Stimulated activated CD4-positive, alpha-beta T cell treated with anti-CD3 and anti-CD28 coated beads, Interleukin-2, amount 100 ng/mL, for 48 hours (primary cell): ENCODE measurements at regions not wholly inside any gene's neighbourhood (a gene's known extent, or its start where the extent isn't known, plus 50 kb on each side); places are given as distances from the start of the nearest gene placed in this dataset.
"Not testable (repeated sequence)": the region's sequence is repeated elsewhere in the genome, so short reads cannot be mapped to it uniquely, and the experiment has no call there.

Experiments
- DNase-seq, 2 donors: peaks; one replicate each; pipeline ENCODE4 v3.0.0-alpha.2; 2020

DNA sequence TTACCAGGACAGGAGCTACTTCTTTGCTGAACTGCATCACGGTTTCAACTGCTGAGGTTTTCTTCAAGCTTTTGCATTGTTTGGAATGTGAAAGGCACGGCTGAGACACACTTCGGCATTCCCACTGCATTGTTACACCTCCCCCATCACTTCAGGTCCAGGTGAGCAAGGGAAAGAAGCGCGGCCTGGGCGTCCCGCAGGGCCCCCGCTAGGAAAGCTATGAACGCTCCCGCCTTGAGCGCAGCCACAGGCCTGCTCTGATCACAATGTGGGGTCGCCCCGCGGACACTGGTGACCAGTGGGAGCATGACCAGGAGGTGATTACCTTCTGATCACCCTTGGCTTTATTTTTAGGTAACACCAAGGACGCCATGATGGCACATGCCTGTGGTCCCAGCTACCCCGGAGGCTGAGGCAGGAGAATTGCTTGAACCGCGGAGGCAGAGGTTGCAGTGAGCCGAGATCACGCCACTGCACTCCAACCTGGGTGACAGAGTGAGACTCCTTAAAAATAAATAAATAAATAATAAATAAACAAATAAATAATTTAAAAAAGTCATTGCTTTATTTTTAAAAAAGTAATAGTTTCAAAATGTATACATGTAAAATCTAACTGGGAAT is 82.2 kb upstream of the ANTXRL start:
- DNase-seq = not testable (repeated sequence)

GRCh38 chr10:46210427-46210826 is 76.4 kb upstream of the ANTXRL start:
- DNase-seq = not testable (repeated sequence)

DNA sequence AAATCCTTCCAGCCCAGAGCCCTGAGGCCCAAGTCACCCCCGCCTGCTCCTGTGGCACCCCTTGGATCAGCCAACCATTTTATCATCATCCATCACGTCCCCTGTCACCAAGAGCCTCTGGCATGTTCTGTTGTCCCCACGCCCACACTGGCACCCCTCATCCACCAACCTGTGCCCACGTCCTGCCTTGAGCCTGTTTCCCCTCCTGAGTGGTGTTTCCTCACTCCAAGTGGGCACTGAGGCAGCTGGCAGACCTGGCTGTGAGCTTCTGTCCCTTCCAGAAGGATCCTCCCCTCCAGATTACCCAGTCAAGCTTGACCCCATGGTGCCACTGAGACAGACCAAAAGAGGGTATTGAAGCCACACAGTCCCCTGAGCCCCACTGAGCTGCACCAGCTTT is 71.4 kb upstream of the ANTXRL start:
- DNase-seq = no peak

DNA sequence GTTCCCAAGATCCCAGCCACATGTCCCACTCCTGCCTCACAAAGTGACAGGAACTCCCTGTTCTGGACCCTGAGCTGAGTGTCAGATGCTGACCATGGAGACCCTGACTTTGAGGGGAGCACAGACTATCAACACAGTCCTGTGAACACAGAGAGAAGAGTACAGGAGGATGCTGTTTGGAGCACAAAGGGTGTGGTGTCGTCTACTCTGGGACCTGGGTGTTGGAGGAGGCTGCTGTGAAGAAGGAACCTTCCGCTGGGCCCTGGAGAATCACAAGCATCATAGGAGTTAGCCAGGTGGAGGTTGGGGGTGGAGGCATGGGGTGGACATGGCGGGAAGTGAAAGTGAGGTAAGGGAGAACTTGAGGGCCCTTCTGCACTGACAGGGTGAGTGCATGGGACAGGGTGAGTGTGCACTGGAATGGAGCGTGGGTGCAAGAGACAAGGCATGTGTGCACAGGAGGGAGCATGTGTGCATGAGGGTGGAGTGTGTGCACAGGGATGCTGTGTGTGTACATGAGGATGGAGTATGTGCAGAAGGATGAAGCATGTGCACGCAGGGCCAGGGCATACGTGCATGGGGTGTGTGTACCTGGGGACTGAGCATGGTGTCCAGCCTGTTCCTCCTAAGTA is 70.7 kb upstream of the ANTXRL start:
- DNase-seq = no peak

DNA sequence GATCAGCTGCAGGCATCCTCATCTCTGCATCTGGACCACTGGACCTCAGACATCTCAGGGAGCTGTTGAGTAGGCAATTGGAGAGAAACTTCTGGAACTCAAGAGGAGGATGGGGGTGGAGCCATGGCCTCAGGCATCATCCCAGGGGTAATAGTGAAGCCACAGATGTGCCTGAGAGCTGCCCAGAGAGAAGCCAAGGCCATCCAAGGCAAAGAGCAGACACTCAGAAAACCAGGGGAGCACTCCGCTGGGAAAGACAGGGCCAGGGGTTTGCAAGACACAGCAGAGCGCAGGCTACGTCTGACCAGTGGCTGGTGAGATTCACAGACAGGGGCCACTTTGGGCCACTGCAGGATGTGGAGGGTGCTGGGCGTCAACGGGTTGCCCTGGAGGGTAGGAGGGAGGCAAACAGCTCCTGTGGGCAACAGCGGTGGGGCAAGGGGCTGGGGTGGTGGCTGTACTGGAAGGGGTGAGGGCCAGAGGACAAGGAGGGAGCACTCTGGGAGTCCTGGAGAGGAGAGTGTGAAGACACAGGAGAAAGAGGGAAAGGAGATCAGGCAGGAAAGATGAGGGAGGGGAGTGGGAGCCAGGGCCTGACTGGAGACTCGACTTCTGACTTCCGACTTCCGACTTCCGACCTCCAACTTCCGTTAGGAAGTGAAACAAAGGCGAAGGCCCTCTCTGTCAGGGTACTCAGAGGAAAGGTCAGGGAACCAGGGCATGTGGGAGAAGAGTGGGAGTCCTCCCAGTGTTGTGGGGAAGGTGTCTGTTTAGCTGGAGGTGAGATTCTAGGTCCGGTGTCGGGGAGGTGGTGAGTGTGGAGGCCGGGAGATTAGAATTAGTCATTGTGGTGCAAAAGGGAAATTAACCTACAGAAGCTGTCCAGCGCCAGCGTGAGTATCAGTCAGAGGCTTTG is 69.7 kb upstream of the ANTXRL start:
- no peak for DNase-seq

DNA sequence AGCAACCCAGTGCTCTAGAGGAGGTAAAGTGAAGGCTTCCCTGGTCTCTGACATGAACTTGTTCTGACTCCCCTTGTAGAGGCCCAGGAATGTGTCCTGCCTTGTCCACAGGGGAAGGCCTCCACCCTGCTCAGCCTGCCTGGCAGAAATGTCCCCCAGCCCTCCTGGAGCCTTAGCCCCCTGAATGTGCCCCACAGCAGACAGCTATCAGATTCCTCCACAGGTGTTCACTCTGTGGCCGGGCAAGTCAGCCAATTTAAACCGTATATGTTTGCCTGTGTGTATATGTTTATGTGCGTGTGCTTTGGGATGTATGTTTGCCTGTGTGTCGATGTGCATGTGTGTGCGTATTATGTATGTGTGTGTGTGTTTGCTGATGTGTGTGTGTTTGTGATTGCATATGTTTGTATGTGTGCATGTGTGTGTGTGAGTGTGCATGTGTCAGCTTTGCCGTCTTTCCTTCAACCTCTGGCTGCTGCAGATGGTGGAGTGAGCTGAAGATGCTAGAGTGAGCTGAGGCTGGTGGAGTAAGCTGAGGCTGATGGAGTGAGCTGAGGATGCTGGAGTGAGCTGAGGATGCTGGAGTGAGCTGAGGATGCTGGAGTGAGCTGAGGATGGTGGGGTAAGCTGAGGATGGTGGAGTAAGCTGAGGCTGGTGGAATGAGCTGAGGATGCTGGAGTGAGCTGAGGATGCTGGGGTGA is 68.9 kb upstream of the ANTXRL start:
- no peak for DNase-seq

- DNase-seq = no peak
Observed at GRCh38 chr10:46218921-46219320, 67.9 kb upstream of the ANTXRL start.

DNA sequence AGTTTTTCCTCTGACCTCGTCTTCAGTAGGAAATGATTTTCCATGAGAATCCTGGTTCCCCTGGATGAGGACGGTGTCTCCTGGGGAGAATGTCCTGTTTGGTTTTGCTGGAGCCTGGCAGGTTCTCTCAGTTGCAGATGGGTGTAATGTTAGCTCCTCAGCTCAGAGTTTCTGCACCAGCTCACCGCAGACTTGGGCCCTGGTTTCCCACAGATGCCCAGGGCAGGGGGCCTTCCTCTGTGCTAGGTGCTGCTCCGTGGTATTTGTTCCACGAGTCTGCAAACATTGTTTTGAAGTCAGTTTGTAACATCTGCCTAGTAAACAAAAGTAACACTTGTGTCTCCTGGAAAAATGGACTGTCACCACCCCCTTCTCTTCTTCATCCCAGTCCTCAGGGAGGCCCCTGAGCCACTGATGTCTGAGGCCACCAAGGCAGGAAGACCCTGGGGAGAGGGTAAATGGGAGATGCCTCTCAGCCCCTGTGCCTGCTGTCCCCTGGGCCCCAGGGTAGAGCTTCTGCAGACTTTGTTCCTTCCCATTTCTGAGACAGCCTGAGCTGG is 67.3 kb upstream of the ANTXRL start:
- not testable (repeated sequence) for DNase-seq

DNA sequence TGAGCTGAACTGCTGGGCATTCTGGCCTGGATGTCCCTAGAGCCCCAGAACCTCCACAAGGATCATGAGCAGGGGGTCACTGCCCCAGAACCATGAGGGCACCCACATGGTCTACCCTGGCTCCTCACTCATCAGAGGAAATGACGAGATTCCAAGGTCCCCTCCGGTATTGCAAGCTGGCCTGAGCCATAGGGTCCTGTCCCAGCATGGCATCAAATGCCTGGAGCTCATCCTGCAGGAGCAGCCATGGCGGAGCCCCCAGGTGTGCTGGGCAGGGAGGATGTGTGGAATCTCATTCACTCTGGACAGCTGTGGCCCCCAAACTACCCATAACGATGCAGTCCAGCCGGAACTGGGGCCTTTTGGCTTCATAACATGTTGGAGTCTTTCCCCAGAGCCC is 66.6 kb upstream of the ANTXRL start:
- no peak for DNase-seq

DNA sequence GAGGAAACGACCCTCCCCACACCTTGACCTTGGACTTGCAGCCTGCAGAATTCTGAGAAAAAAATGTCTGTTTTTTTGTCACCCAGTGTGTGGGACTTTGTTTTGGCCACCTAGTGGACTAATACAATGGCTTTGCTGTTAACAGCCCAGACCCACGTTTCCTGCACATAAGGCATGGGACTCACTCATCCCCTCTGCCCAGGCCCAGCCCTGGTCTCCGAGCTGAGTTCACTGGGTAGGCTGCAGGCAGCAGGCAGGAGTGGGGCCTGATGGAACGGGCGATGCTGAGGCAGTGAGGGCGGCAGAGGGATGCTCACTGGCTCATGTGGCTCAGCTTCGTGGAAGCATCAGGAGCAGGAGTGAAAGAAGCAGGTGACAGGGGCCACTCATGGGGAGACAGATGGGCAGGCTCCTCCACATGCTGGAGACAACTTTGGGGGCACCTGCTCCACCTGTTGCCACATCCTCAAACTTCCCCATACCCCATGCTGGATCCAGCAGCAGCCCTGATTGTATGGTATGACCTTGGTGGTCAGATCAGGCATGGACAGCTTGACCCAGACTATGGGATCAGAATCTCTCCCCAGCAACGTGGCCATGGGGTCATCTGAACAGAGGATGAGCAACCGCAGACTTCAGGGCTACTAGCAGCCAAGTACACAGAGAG is 65.8 kb upstream of the ANTXRL start:
- no peak for DNase-seq

DNA sequence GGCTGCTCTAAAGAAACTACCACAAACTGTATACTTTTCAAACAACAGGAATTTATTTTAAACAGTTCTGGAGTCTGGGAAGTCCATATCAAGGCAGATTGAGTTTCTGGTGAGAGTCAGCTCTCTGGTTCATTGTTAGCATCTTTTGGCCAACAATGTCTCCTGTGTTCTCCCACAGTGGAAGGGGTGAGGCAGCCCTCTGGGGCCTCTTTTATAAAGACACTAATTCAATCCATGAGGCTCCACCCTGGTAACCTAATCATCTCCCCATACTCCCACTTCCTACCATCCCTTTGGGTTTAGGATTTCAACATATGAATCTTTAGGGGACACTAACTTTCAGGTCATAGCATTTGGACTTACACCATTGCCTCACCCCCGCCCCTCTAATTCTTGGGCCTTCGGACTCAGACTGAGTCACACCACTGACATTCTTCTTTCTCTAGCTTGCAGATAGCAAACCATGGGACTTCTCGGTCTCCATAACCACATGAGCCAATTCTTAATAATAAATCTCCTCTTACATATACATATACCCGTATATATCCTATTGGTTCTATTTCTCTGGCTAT is 64.3 kb upstream of the ANTXRL start:
- no peak for DNase-seq

- DNase-seq = peak in 1 of 2 donors; percentile 37
Observed at GRCh38 chr10:46223064-46223480, 63.7 kb upstream of the ANTXRL start.

- no peak for DNase-seq
Observed at GRCh38 chr10:46223626-46224413, 63.0 kb upstream of the ANTXRL start.

DNA sequence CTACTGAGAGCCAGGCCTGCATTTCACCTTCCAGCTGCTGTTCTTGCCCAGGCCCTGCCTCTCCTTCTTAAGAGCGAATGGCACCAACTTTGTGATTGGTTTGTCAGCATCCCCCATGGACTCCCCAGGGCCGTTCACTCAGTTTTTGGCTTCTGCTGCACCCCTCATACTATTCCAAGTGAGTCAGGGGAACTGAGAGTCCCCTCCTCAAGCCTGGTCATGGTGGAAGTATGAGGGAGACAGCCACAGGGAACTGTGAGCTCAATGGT is 62.4 kb upstream of the ANTXRL start:
- no peak for DNase-seq

- DNase-seq = no peak
Observed at GRCh38 chr10:46225597-46225996, 61.2 kb upstream of the ANTXRL start.

DNA sequence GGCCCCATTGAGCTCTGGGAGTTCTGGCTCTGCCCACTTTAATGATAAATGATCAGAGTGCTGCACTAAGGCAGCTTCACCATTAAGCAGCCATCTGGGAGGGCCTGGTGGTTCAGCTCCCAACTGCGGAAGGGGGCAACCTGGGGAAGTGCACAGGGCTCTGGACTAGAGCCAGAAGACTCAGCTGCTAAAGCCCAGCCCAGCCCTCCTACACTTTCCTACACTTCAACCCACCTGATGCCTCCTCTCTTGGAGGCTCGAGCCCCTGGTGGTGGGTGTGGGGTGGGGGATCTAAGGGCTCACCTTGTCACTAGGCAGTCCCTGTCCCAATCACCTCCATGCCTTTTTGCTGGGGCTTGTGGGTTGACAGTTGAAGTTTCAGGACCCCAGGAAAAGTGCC is 60.6 kb upstream of the ANTXRL start:
- DNase-seq = no peak

DNA sequence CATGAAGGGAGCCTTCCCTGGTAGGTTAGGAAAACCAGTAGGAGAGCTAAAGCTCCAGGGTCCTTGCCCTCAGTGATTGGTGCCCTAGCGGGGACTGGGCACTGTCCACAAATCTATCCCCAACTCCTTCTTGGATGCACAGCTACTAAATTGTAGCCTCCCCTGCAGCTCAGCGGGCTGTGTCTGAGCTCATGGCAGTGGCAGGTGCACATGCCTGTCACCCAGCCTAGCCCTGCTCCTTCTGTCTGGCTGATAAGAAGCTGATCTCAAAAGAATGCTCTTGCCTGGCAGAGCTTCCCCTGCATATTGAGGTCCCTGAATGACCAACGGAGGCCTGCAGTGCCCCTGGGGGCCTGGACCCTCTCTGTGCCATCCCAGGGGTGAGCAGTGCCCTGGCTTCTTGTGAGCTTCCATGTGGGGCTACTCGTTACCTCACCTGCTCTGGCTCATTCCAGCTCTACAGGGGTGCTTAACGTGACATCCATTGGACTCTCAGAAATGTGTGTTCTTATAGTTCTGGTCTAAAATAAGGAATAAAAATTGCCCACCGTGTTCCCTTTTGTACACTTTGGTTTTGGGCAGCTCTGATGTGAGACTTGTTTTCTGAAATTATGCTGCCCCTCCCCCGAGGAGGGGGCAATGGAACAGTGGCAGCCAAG is 59.8 kb upstream of the ANTXRL start:
- DNase-seq = no peak

DNA sequence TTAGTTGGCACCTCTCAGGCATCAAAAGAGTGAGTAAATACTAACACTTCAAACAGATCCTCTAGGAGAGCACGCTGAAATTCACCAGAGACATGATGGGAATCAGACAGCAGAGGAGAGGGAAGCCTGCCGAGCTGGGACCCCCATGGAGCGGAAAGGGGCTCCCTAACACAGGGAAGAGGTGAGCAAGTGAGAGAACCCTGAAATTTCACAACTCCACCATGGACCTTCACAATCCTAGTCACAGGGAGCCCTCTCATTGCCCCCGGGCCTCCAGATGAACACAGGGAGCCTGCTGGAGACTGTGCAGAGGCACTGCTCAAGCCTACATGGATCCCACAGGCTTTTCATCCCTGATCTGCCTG is 59.2 kb upstream of the ANTXRL start:
- DNase-seq = no peak

- no peak for DNase-seq
Observed at GRCh38 chr10:46227936-46228562, 58.7 kb upstream of the ANTXRL start.

- peak; percentile 43 to 60 for DNase-seq
Observed at GRCh38 chr10:46228563-46229071, 58.2 kb upstream of the ANTXRL start.
